ENCODE measurements at regions not wholly inside any gene's neighbourhood (a gene's known extent, or its start where the extent isn't known, plus 50 kb on each side); places are given as distances from the start of the nearest gene placed in this dataset.

DNA sequence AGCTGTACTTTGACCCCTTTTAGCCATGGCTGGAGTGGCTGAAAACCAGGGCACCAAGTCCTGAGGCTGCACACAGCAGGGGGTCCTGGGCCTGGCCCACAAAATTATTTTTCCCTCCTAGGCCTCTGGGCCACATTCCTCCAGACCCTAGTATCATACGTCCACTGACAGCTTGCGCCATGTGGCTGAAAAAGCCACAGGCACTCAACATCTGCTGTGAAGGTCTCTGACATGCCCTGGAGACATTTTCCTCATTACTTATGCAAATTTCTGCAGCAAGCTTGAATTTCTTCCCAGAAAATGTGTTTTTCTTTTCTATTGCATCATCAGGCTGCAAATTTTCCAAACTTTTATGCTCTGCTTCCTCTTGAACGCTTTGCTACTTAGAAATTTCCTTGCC, 239.0 kb downstream of the SQOR start:
- TF ChIP-seq ZNF572 (CRISPR knock-in tag; IDR thresholded peaks at IDR 0.05) (no peak), BHLHE40 (IDR thresholded peaks at IDR 0.05; ENCODE audit: low read length) (no peak), SOX13 (IDR thresholded peaks at IDR 0.05) (no peak), SOX13 (CRISPR knock-in tag; conservative IDR thresholded peaks at IDR 0.05 in 1 of 2, IDR thresholded peaks at IDR 0.05 in 1 of 2) (no peak)
- TF ChIP-seq, protein P1, sequence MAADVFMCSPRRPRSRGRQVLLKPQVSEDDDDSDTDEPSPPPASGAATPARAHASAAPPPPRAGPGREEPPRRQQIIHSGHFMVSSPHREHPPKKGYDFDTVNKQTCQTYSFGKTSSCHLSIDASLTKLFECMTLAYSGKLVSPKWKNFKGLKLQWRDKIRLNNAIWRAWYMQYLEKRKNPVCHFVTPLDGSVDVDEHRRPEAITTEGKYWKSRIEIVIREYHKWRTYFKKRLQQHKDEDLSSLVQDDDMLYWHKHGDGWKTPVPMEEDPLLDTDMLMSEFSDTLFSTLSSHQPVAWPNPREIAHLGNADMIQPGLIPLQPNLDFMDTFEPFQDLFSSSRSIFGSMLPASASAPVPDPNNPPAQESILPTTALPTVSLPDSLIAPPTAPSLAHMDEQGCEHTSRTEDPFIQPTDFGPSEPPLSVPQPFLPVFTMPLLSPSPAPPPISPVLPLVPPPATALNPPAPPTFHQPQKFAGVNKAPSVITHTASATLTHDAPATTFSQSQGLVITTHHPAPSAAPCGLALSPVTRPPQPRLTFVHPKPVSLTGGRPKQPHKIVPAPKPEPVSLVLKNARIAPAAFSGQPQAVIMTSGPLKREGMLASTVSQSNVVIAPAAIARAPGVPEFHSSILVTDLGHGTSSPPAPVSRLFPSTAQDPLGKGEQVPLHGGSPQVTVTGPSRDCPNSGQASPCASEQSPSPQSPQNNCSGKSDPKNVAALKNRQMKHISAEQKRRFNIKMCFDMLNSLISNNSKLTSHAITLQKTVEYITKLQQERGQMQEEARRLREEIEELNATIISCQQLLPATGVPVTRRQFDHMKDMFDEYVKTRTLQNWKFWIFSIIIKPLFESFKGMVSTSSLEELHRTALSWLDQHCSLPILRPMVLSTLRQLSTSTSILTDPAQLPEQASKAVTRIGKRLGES (CRISPR knock-in tag; IDR thresholded peaks at IDR 0.05; ENCODE audit: borderline replicate concordance): no peak
